RWPE2 (cell line): ENCODE measurements at regions not wholly inside any gene's neighbourhood (a gene's known extent, or its start where the extent isn't known, plus 50 kb on each side); places are given as distances from the start of the nearest gene placed in this dataset.

Experiments used
- ATAC-seq: fragments of 200-7000 bp; cut with Tn5 transposase; 3 replicates; pipeline ENCODE4 v1.9.1; 2021; ENCODE audit warnings: low read depth
- DNase-seq: peaks from one replicate; pipeline ENCODE4 v3.0.0-alpha.2; 2020; ENCODE audit warnings: low spot score
- H3K27ac ChIP-seq: fragments of 450-650 bp; 2 replicates; pipeline ENCODE4 v1.5.1; 2017; ENCODE audit warnings: mild to moderate bottlenecking; ENCODE audit not compliant: poor library complexity, severe bottlenecking
- H3K27me3 ChIP-seq: fragments of 250-450 bp; sonication (Bioruptor Pico); 2 replicates; pipeline ENCODE4 v1.5.1; 2021; ENCODE audit warnings: mild to moderate bottlenecking, moderate library complexity; ENCODE audit not compliant: insufficient read depth, poor library complexity, severe bottlenecking
- H3K36me3 ChIP-seq: fragments of 250-450 bp; sonication (Bioruptor Pico); 2 replicates; pipeline ENCODE4 v1.5.1; 2020; ENCODE audit warnings: low read depth, mild to moderate bottlenecking, moderate library complexity
- H3K4me1 ChIP-seq: fragments of 250-450 bp; sonication (Bioruptor Pico); 2 replicates; pipeline ENCODE4 v1.5.1; 2021; ENCODE audit warnings: mild to moderate bottlenecking, moderate library complexity; ENCODE audit not compliant: insufficient read depth, poor library complexity, severe bottlenecking
- H3K4me3 ChIP-seq: fragments of 250-450 bp; sonication (Bioruptor Pico); 2 replicates; pipeline ENCODE4 v1.5.1; 2021; ENCODE audit warnings: mild to moderate bottlenecking, moderate library complexity; ENCODE audit not compliant: severe bottlenecking
- H3K9me3 ChIP-seq: fragments of 250-450 bp; sonication (Bioruptor Pico); 2 replicates; pipeline ENCODE4 v1.5.1; 2021; ENCODE audit warnings: mild to moderate bottlenecking, moderate library complexity; ENCODE audit not compliant: severe bottlenecking
- CTCF ChIP-seq: fragments of 450-650 bp; IDR thresholded peaks from one replicate; pipeline ENCODE4 v1.5.1; 2017; ENCODE audit warnings: mild to moderate bottlenecking, moderate library complexity; ENCODE audit not compliant: poor library complexity, severe bottlenecking

GRCh38 chr18:27567434-27567833 lies 382.3 kb upstream of the CHST9 start:
- ATAC-seq (no peak), DNase-seq (no peak)
- Histone ChIP-seq H3K9me3 (no peaks in the 10 kb centered on the region), H3K27me3 (no peaks in the 10 kb centered on the region), H3K27ac (no peak overlapping the region), H3K4me1 (no peaks in the 10 kb centered on the region), H3K4me3 (no peak overlapping the region), H3K36me3 (no peaks in the 10 kb centered on the region)
- TF ChIP-seq CTCF: no peak

GRCh38 chr18:27564066-27564465 lies 379.0 kb upstream of the CHST9 start:
- no peaks in the 10 kb centered on the region for H3K9me3 ChIP-seq
- no peaks in the 10 kb centered on the region for H3K4me1 ChIP-seq
- DNase-seq (no peak), ATAC-seq (no peak)
- H3K36me3 ChIP-seq: no peaks in the 10 kb centered on the region
- no peak overlapping the region for H3K27ac ChIP-seq
- no peak for TF ChIP-seq CTCF
- H3K4me3 ChIP-seq: no peak overlapping the region
- H3K27me3 ChIP-seq: no peaks in the 10 kb centered on the region

GRCh38 chr18:27558388-27559155 lies 373.5 kb upstream of the CHST9 start:
- DNase-seq (no peak), ATAC-seq (no peak)
- Histone ChIP-seq H3K9me3 (no peaks in the 10 kb centered on the region), H3K27ac (no peak overlapping the region), H3K27me3 (no peaks in the 10 kb centered on the region), H3K4me1 (no peaks in the 10 kb centered on the region), H3K4me3 (no peak overlapping the region), H3K36me3 (no peaks in the 10 kb centered on the region)
- TF ChIP-seq CTCF: no peak

GRCh38 chr18:27556741-27557140 lies 371.6 kb upstream of the CHST9 start:
- H3K27me3 ChIP-seq: no peaks in the 10 kb centered on the region
- H3K9me3 ChIP-seq: no peaks in the 10 kb centered on the region
- no peak for ATAC-seq
- DNase-seq: no peak
- no peaks in the 10 kb centered on the region for H3K36me3 ChIP-seq
- no peaks in the 10 kb centered on the region for H3K4me1 ChIP-seq
- H3K27ac ChIP-seq: no peak overlapping the region
- H3K4me3 ChIP-seq: no peak overlapping the region
- no peak for TF ChIP-seq CTCF

GRCh38 chr18:27549335-27550039 lies 364.4 kb upstream of the CHST9 start:
- TF ChIP-seq CTCF: no peak
- H3K36me3 ChIP-seq: no peaks in the 10 kb centered on the region
- H3K27ac ChIP-seq: no peak overlapping the region
- no peaks in the 10 kb centered on the region for H3K4me1 ChIP-seq
- no peak overlapping the region for H3K4me3 ChIP-seq
- no peaks in the 10 kb centered on the region for H3K27me3 ChIP-seq
- no peak for ATAC-seq
- no peaks in the 10 kb centered on the region for H3K9me3 ChIP-seq
- no peak for DNase-seq
